ENCODE measurements at regions not wholly inside any gene's neighbourhood (a gene's known extent, or its start where the extent isn't known, plus 50 kb on each side); places are given as distances from the start of the nearest gene placed in this dataset.
"Not testable (repeated sequence)": the region's sequence is repeated elsewhere in the genome, so short reads cannot be mapped to it uniquely, and the experiment has no call there.

DNA sequence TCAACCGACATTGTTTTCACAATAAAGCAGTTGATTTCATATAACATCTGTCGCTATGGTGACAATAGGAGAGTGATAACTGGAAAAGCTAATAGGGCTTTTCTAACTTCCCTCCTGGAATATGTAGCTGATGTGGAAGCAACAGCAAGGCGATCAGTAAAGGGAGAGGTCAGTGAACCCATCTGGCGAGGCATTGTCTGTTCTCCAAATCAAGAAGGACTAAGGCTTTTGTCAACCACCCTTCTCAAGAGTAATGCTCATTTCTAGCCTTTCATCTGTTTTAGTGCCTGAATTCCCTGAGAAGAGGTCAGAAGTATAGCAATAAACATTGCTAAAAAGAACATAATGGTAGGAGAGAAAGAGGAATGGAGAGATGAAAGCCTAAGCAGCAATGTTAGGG is 201.3 kb downstream of the AKAP7 start:
- no peak for DNase-seq (ENCODE audit: low read depth)

DNA sequence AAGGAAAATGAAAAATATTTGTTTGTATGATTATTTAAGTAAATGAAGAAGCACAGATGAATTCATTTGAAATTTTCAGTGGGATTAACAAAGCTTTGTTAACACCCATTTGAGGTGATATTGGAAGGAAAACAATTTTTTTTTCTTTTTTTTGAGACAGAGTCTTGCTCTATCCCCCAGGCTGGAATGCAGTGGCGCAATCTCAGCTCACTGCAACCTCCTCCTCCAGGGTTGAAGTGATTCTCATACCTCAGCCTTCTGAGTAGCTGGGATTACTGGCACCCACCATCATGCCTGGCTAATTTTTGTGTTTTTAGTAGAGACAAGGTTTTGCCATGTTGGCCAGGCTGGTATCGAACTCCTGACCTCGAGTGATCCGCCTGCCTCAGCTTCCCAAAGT is 211.6 kb downstream of the AKAP7 start:
- not testable (repeated sequence) for DNase-seq (ENCODE audit: low read depth)

DNA sequence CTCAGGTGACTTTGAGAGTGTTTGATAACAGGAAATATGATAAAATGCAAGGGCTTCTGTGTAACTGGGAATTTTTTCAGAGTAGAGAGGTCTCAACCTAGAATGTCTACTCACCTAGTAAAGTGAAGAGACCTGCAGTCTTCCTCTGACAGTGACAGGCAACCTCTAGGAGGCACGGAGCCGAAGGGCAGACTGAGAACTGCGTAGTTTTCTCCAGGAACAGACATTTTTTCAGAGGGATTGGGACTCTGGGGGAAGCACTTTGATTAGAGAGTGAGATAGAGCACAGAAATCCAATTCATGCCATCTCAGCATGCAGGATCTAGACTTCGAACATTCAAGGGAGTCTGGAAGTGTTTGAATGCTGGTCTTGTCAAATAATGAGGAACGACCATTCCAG is 213.3 kb downstream of the AKAP7 start:
- DNase-seq (ENCODE audit: low read depth) = no peak

DNA sequence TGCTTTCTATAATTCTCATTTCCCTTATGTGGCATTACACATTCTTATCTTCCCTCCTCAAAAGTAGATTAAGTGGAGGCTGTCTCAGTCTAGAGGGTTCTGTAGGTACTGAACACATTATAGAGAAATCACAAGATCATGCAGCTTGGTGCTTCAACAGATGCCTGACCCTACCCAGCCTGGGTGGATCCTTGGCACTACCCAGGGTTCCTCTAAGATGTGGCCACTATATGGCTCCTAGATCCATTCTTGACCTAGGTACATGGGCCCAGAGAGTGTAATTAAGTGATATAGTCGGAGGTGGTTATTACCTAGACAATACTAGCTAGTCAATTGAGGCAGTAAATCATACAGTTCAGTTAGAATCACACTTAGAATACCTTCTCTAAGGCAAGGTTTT is 213.9 kb downstream of the AKAP7 start:
- DNase-seq (ENCODE audit: low read depth) = no peak

DNA sequence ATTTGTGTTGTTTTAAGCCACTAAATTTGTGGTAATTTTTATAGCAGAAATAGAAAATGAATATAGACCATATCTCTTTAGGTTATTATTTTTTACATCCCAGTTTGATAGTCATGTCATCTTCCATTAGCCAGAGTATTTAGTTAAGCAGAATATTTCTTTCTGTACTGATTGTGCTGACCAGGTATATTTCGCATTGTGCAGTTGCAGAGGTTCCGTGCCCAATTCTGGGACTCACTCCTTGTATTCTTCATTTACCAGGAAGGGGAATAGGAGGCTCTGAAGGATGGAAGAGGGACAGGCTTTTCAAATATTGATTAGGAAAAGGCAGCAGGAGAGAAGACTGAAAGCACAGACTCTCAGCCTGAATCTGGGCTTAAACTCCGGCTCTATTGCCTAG is 217.8 kb downstream of the AKAP7 start:
- no peak for DNase-seq (ENCODE audit: low read depth)

DNA sequence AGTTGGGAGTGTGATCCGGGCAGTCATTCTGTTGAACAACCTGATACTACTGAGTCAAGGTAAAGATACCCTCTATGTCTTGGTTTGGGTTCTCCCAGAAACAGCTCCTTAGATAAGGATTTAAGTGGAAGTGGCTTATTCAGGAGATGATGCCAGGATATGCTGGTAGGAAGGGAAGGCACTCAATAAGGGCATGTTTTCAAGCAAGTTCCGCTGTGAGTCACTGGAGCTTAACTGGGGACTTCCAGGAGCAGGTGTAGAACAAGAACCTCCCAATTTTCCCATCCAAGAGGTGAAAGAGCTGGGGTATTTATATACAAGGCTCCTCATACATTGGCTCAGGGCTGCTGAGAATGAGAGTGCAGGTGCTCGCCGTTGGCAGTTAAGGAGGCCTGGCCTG is 218.6 kb downstream of the AKAP7 start:
- no peak for DNase-seq (ENCODE audit: low read depth)

DNA sequence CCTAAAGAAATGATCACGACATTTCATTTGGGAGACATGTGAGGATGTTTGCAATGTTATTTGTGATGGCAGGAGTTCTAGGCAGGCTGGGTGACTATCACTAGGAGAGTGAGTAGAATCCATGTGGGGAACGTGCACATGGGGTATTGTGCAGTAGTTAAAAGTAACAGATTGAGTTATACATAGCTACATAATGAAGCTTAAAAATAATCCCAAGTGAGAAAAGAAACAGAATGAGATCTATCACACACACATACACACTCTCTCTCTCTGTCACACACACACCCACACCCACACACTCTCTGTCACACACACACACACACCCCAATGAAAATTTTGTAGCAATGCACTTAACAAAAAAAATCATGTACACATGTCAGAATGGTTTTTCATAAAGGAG is 218.7 kb upstream of the ARG1 start:
- no peak for DNase-seq (ENCODE audit: low read depth)

DNA sequence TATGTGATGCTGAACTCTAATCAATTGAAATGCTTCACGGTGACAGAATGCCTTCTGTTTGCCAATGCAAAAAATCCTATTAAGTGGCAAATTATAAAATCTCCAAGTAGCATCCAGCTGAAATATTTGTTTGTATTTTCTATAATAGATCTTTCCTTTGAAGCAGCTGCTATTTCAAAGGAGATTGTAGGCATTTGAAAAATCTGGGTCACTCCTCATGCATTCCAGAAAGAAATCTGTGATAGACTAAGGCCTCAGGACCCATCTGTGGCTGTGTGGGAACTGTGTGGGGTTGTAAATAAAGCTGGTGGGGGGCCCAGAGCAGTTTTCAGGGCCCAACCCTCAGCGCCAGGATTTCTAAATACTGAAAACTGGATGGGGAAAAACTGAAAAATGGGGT is 216.9 kb upstream of the ARG1 start:
- DNase-seq (ENCODE audit: low read depth) = no peak

DNA sequence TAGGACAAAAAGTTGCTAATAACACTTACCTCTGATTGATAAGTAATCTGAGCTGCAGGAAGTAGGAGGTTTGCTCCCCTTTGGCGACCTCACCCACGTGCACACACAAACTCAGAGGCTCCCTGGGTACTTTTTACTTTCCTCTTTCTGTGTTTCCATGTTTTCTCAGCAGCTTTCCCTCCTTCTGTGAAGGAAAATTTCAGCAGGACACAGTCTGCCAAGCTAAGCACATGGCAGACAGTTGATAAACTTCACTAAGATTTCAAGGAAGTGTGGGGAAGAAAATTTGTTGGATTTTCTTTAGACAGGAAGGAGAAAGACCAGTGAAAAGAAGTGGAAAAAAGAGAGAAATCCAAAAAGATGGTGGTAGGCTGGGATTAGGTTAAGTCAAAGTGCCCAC is 215.5 kb upstream of the ARG1 start:
- no peak for DNase-seq (ENCODE audit: low read depth)

DNA sequence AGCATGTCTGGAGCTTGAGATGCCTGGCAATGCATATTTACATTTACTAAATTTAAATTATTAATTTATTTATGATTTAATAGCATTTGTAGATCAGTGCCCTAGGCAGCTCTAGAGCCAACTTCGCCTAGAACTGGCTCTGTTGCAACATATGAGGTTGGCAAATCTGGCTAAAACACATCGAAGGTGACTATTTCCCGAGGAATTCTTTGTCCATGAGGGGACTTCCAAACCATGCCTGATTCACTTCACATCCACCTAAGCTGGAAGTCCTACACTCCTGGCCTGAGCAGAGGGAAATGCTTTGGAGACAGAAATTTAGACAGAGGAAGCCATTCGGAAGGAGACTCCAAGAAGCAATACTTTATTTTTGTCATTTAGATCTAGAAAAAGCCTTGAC is 211.0 kb upstream of the ARG1 start:
- DNase-seq (ENCODE audit: low read depth) = no peak

DNA sequence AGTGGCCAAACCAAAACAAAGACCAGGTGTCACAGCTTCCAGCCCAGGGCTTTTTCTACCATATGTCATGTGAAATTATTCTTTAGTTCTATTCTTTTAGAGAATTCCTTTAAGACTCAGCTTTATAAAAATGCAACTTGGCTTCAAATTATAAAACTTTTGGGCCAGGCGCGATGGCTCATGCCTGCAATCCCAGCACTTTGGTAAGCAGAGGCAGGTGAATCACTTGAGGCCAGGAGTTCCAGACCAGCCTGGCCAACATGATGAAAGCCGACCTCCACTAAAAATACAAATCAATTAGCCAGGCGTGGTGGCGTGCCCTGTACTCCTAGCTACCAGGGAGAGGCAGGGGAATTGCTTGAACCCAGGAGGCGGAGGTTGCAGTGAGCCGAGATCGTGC is 210.3 kb upstream of the ARG1 start:
- no peak for DNase-seq (ENCODE audit: low read depth)

DNA sequence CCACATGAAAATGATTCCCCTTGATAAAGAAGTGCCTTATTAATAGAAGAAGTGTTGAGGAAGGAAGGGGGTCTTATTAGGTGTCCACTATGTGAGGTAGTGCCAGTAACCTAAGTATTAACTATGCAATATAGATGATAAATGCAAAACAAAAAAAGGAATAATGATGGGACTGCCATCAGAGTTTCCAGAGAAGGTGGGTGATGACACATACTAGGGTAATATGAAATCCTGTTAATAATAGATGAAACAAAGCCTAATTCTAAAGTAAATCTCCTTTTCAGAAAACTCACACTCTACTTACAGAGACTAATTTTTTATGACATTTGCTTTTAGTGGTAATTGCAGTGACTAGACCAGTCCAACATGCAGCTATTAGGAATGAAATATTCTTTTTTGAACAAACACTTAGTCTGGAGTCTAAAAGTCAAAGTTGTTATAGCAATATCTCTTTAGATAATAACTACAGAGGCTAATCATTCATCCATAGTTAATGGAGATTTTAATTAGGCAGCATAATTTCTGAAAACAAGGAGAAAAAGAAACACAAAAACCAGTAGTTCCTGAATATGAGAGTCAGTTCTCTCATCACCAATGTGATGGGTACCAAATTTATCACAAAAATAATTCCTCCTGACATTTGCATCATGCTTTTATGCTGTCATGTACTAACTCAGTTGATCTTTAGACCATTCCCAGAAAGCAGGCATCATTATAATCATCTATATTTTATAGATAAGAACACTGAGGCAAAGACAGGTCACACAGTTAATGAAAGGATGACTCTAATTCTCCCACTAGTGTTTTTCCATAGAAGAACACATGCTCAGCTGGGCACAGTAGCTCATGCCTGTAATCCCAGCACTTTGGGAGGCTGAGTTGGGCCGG is 208.8 kb upstream of the ARG1 start:
- no peak for DNase-seq (ENCODE audit: low read depth)

DNA sequence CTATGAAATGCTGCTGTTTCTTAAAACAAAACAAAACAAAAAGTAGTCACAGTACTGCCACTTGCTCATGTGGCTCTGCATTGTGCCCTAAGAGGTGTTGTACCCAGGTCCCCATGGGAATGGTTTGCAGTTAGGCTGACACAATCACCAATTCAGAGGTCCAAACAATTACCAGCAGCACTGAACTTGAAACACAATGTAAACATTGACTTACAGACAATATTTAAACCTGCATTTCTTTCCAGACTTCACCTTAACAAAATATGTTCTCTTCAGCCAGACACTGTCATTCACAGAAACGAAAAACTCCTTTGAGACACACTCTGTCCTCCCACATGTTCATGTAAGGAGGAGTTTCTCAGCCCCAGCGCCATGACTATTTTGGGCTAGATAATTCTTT is 206.8 kb upstream of the ARG1 start:
- DNase-seq (ENCODE audit: low read depth) = no peak

DNA sequence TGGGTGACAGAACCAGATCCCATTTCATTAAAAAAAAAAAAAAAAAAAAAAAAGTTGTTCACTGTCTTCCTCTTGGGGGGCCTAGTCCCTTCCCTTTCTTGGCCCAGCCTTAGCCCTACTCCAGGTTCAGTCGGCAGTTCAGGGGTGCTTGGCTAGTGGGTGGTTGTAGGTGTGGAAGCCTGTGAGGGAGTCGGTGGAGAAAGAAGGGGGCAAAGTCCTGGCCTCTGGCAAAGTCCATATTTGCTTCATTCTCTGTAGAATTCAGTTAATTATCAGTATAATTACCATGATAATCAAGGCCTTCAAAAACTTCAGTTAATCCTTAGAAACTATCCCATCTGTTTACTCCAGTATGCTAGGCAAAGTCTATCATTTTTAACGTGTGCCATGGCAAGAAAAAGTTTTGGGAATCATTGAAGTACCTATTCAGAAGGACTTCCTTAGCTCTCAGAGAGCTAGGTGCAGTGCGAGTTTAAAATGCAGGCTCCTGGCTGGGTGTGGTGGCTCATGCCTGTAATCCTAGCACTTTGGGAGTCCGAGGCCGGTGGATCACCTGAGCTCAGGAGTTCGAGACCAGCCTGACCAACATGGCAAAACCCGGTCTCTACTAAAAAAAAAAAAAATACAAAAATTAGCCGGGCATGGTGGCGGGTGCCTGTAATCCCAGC is 205.7 kb upstream of the ARG1 start:
- no peak for DNase-seq (ENCODE audit: low read depth)

DNA sequence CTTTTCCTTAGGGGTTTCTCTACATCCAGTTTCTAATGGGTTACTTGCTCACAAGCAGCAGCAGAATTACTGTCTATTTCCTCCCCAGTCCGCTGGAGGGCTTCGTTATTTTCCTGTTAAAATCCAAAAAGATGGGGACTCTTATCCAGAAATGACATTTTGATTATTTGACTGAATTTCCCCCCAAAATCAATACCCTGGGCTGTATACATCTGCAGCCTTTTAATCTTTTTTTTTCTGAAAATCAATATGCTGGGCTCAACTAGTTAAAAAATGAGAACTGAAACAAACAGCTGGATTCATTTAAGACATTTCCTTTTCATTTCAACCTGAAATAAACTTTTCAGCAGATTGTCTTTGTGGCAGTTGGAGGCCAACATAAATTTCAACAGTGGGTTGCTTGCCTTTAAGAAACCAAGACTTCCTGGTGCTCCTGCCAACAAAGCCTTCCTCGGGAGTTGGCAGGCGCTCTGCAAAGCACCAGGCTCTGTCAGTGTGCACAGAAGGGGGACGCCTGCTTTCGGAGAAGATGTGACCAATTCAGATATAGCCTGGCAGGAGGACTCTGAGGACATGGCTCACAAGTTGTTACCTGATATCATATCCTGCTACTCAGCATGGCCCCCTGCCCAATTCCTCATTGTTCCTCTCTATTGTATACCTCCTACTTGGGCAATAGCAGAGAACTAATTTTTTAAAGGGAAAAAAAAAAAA is 204.7 kb upstream of the ARG1 start:
- no peak for DNase-seq (ENCODE audit: low read depth)

DNA sequence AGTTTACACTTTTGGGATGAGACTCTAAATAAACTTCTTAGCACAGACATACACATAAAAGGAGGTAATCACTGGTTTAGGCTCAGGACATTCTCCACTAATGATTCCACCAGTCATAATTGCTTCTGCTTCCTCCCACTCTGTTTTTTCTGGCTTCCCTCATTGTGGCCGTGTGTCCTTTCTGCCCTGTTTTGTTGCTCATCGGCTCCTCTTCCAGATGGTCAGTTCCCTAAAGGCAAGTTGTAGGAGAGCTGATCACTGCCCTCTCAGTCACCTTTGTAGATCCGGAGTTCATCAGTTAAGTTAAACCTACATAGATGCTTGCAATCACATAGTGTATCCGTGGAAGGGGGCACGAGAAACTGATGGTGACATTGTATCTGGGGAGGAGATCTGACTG is 200.5 kb upstream of the ARG1 start:
- no peak for DNase-seq (ENCODE audit: low read depth)

DNA sequence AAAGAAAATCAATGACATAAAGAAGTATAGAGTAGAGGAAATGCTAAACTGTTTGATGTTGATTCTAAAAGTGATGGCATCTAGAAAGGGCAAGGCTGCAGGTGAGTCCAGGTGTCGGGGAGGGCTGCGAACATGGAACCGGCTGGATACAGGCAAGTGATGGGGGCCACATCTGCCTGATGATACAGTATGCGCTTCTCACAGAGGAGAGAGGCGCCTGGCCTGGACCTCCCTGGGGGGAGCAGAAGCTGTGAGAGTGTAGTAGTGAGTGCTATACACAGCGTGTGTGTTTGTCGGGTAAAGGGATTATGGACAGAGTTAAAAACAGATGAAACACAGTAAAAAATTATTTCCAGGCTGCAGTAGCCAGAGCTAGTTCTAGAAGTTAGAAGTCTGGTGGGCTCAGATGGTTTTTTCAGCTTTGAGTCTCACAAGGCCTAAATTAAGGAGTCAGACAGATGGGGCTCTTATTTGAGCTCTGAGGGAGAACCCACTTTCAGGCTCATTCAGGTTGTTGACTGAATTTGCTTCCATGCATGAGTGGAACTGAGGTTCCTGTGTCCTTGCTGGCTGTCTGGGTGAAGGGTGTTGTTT is 195.8 kb upstream of the ARG1 start:
- no peak for DNase-seq (ENCODE audit: low read depth)

DNA sequence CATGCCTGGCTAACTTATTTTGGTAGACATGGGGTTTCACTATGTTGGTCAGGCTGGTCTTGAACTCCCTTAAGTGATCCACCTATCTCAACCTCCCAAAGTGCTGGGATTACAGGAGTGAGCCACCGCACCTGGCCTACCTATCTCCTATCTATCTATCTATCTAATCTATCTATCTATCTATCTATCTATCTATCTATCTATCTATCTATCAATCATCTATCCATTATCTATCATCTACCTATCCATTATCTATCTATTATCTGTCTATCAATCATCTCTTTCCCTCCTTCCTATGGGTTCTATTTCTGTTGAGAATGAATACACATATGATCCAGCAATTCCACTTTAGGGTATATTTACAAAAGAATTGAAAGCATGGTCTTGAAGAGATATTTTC is 194.2 kb upstream of the ARG1 start:
- DNase-seq (ENCODE audit: low read depth) = no peak

DNA sequence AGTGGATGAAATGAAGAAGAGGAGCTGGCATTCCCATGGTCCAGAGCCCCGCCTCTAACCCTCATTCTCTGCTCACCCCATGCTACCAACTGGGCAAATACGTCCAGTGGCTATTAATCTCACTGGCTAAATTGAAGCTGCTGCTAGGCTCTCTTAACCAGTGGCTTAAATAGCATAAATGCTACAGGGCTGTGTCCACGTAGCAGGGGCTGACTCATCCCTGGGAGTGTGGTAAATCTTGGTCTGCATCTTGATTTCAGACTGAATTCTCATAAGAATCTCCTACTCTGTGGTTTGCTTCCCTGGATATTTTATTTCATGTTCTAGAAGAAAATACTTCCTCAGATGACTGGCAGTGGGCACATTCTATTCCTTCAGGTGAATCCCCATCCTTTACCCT is 193.1 kb upstream of the ARG1 start:
- no peak for DNase-seq (ENCODE audit: low read depth)

DNA sequence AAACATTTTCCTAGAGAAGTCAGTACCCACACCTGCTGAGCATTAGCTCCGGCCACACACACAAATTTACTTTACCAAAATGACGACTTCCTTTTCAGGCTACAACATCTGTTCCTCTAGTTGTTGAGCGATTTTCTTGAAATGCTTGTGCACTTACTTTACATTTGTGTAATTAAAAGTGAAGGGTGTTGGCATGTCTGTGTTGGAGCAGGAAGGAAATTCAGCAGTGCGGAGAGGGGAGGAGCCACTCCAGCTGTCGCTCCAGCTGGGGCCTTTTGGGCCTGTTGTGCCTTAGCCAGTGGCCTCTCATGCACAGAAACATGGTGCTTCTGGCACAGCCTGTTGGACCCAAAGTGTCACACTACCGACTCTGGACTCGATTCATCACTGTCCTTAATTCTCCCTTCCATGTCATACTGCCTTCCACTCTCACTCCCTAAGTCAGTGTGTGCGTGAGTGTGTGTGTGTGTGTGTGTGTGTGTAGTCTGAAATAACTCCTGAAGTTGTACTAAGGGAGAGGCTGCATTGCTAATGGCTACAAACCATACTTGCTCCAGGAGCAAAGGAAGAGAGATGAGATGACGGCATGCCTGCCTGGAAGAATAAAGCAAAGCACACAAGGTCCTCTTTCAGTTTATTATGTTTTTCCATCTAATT is 191.8 kb upstream of the ARG1 start:
- DNase-seq (ENCODE audit: low read depth) = no peak

DNA sequence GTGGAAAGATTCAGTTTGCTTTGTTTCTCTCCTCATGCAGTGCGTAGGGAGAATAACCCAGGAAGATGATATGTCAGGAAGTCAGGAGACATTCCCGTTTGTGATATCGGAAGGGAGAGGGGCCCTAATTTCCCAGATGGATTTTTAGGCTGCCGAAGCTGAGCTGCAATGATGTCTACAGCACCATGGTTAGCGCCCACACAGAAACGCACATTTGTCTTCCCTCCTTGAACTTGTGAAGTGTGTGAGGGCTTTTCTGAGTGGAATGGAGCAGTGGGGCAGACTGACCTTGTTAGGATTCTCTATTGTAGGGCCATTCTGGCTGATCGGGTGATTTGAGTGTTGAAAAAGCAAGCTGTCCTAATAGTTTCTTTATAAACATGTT is 191.3 kb upstream of the ARG1 start:
- DNase-seq (ENCODE audit: low read depth) = no peak

DNA sequence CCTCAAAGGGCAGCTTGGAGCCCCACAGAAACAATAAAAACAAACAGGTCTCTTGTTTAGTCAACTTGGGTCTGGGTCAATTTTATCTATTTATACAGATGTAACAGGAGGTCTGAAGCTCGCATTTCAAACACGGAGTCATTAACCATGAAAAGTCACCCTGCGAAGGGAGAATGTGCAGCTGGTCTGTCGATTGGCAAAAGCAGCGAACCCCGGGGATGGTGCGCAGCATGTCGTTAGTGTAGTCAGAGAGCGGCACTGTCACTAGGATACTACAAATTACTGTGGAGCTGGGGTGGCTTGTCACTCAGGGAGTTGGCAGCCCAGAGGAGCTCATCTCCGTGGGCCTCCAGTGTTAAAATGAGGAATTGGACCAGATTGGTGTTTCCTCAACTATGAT is 190.4 kb upstream of the ARG1 start:
- no peak for DNase-seq (ENCODE audit: low read depth)
